Ovary (tissue), 7 donors: ENCODE measurements at regions not wholly inside any gene's neighbourhood (a gene's known extent, or its start where the extent isn't known, plus 50 kb on each side); places are given as distances from the start of the nearest gene placed in this dataset.

Source experiments
- DNase-seq, 5 donors: peaks; one replicate each; pipeline ENCODE4 v3.0.0-alpha.2; 2019 to 2020
- H3K27ac ChIP-seq, 2 donors: fragments of 200-600 bp; one replicate each; pipeline versions ENCODE4 v1.5.1 to v1.8.0; 2019 to 2022
- H3K27me3 ChIP-seq: fragments of 200-600 bp; one replicate; pipeline ENCODE4 v1.8.0; 2022
- H3K36me3 ChIP-seq: fragments of 200-600 bp; sonication (generic); one replicate; pipeline ENCODE4 v1.5.1; 2019
- H3K4me1 ChIP-seq: one replicate; pipeline ENCODE4 v1.8.1; 2013; ENCODE audit warnings: mild to moderate bottlenecking, moderate library complexity; ENCODE audit not compliant: insufficient read depth
- H3K4me3 ChIP-seq: fragments of 200-600 bp; sonication (generic); one replicate; pipeline ENCODE4 v1.5.1; 2017
- H3K9me3 ChIP-seq, 2 donors: fragments of 200-600 bp in 1 of 2; sonication (generic) in 1 of 2; one replicate each; pipeline versions ENCODE4 v1.5.1 to v1.8.1; 2013 to 2019; ENCODE audit warnings: mild to moderate bottlenecking in 1 of 2, moderate library complexity in 1 of 2
- EP300 ChIP-seq: sonication (generic); formaldehyde crosslinking; IDR thresholded peaks from one replicate; pipeline ENCODE4 v1.6.1; 2017; ENCODE audit warnings: antibody characterized with exemption
- POLR2A ChIP-seq: fragments of 450-650 bp; IDR thresholded peaks from one replicate; pipeline ENCODE4 v1.6.1; 2017; ENCODE audit warnings: antibody characterized with exemption, mild to moderate bottlenecking, moderate library complexity
- WGBS, 3 donors: extraction: QIAGEN DNeasy Blood & Tissue Kit in 1 of 3; methylation state at CpG; one replicate each; pipeline versions ENCODE4 v1.1.5 to v1.1.7; 2013 to 2017; 5-methylcytosine and 5-hydroxymethylcytosine counted together
- intact Hi-C, 4 donors: fragments of 100-400 bp; cut with DNase I; formaldehyde crosslinking; loops; one replicate each; pipeline versions ENCODE4 v1.11.0 to v1.15.1; 2022 to 2023
- TF ChIP-seq, protein P1 (sequence below), 3 donors: fragments of 450-650 bp in 2 of 3; fragments of 200-600 bp in 1 of 3; IDR thresholded peaks; one replicate each; pipeline versions ENCODE4 v1.5.1 to v1.8.0; 2016 to 2022; ENCODE audit warnings: antibody characterized with exemption in 3 of 3, mild to moderate bottlenecking in 1 of 3
- donor health status: DM: no; HTN: no; CAD: no; lungs with moderate emphysema.
- donor health status: DM: no; HTN: no; CAD: no.
- donor health status: Bipolar disorder and iron deficiency.
- donor health status: DM: no; HTN: no; CAD: no.
- donor health status: DM: yes; HTN: yes; CAD: no.

DNA sequence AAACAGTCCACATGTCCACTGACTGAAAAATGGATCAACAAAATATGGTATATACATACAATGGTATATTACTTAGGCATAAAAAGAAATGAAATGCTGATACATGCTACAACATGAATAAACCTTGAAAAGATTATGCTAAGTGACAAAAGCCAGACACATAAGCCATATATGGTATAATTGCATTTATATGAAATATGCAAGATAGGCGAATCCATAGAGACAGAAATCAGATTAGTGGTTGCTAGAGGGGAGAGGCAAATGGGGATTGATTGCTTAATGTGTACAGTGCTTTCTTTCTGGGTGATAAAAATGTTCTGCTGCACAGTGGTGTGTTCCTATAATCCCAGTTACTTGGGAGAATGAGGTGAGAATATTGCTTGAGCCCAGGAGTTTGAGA is 171.0 kb downstream of the CYP26B1 start:
- 60 to 81% (median 77%) methylated on average over 1 of the region's 1 CpG for WGBS, 3 donors
- no peaks in the 10 kb centered on the region for H3K9me3 ChIP-seq
- no peak for TF ChIP-seq EP300
- no peak for TF ChIP-seq POLR2A
- TF ChIP-seq, protein P1, sequence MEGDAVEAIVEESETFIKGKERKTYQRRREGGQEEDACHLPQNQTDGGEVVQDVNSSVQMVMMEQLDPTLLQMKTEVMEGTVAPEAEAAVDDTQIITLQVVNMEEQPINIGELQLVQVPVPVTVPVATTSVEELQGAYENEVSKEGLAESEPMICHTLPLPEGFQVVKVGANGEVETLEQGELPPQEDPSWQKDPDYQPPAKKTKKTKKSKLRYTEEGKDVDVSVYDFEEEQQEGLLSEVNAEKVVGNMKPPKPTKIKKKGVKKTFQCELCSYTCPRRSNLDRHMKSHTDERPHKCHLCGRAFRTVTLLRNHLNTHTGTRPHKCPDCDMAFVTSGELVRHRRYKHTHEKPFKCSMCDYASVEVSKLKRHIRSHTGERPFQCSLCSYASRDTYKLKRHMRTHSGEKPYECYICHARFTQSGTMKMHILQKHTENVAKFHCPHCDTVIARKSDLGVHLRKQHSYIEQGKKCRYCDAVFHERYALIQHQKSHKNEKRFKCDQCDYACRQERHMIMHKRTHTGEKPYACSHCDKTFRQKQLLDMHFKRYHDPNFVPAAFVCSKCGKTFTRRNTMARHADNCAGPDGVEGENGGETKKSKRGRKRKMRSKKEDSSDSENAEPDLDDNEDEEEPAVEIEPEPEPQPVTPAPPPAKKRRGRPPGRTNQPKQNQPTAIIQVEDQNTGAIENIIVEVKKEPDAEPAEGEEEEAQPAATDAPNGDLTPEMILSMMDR (IDR thresholded peaks at IDR 0.05) = no peak
- no peaks in the 10 kb centered on the region for H3K4me1 ChIP-seq
- H3K4me3 ChIP-seq = no peak overlapping the region
- H3K27me3 ChIP-seq = no peaks in the 10 kb centered on the region
- H3K27ac ChIP-seq = no peak overlapping the region
- H3K36me3 ChIP-seq = no peaks in the 10 kb centered on the region
- no peak for DNase-seq
- intact Hi-C loops = no loop called here

DNA sequence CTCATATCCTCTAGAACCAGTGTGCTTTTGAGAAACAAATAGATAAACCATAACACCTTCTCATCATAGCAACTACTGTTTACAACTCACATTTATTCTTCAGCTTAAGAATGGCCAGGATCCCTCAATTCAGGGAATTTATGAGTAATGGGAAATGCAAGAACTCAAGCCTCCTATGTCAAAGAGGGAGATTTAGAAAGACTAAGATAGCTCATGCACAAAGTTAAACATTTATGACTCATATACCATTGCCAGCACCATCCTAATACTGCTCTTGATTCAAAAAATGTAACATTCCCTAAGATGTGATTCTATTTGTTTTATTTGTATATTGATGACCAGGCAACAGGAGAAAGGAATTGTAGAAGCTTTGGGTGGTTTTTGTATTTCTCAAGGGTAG is 172.8 kb downstream of the CYP26B1 start:
- H3K4me1 ChIP-seq = no peaks in the 10 kb centered on the region
- TF ChIP-seq POLR2A = no peak
- no peak for TF ChIP-seq EP300
- TF ChIP-seq, protein P1 (IDR thresholded peaks at IDR 0.05) = no peak

DNA sequence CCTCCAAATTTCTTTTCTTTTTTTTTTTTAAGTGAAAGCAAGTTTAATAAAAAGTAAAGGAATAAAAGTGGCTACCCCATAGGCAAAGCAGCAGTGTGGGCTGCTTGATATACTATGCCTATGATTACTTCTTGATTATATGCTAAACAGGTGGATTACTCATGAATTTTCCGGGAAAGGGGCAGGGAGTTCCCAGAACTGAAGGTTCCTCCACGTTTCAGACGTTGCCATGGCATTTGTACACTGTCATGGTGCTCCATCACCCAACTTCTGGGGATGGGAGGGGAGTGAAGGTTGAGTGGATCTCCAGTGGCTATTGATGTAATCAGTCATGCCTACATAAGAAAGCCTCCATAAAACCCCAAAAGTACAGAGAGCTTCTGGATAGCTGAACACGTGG is 176.2 kb downstream of the CYP26B1 start:
- Histone ChIP-seq H3K36me3 (no peaks in the 10 kb centered on the region), H3K27ac (no peak overlapping the region), H3K27me3 (no peaks in the 10 kb centered on the region), H3K9me3 (no peaks in the 10 kb centered on the region), H3K4me1 (no peaks in the 10 kb centered on the region), H3K4me3 (no peak overlapping the region)
- intact Hi-C loops = no loop called here
- 61 to 73% (median 71%) methylated on average over 4 of the region's 4 CpGs for WGBS, 3 donors
- TF ChIP-seq POLR2A = no peak
- TF ChIP-seq, protein P1 (IDR thresholded peaks at IDR 0.05) = no peak
- no peak for TF ChIP-seq EP300
- DNase-seq = no peak

More for the DNA sequence above, 172.8 kb downstream of the CYP26B1 start:
- Histone ChIP-seq H3K27me3 (no peaks in the 10 kb centered on the region), H3K9me3 (no peaks in the 10 kb centered on the region), H3K27ac (no peak overlapping the region), H3K4me3 (no peak overlapping the region), H3K36me3 (no peaks in the 10 kb centered on the region)
- intact Hi-C loops = no loop called here
- DNase-seq = no peak

DNA sequence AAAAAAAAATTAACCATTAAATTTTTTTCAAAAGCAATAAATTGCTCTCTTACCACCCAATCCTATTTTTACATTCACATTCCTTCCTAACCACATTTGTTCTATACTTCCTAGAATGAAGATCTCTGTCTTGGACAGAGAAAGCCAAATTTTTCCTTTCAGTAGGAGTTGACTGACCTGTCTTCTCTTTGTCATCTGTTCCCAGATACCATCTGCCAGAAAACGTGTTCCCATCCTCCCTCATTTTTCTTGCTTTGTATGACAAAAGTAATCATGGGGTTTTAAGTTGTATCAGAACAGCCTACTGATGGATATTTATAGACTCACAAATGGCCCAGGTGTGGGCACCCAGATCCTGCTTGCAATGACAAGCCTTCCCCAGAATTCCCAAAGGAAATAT is 182.1 kb downstream of the CYP26B1 start:
- intact Hi-C loops = no loop called here
- no peak for DNase-seq
- Histone ChIP-seq H3K4me1 (no peaks in the 10 kb centered on the region), H3K4me3 (no peak overlapping the region), H3K36me3 (no peaks in the 10 kb centered on the region), H3K27me3 (no peaks in the 10 kb centered on the region), H3K9me3 (no peaks in the 10 kb centered on the region), H3K27ac (no peak overlapping the region)
- TF ChIP-seq, protein P1 (IDR thresholded peaks at IDR 0.05) = no peak
- TF ChIP-seq POLR2A (no peak), EP300 (no peak)
- 14 to 28% (median 18%) methylated on average over 1 of the region's 1 CpG for WGBS, 3 donors
